K562 (cell line): ENCODE measurements at regions not wholly inside any gene's neighbourhood (a gene's known extent, or its start where the extent isn't known, plus 50 kb on each side); places are given as distances from the start of the nearest gene placed in this dataset.

ENCODE experiments used
- ATF4 ChIP-seq: fragments of 450-650 bp; formaldehyde crosslinking; IDR thresholded peaks from 2 replicates; pipeline ENCODE4 v1.4.0; 2022; ENCODE audit warnings: mild to moderate bottlenecking, moderate library complexity
- CSDE1 ChIP-seq, 2 experiments: fragments of 450-650 bp; IDR thresholded peaks; 2 replicates each; pipeline ENCODE4 v1.6.1; 2016; ENCODE audit warnings: mild to moderate bottlenecking in 1 of 2
- FOXP1 ChIP-seq: sonication (generic); formaldehyde crosslinking; IDR thresholded peaks from 2 replicates; pipeline ENCODE4 v1.8.0; 2022; ENCODE audit warnings: mild to moderate bottlenecking, missing genetic modification reagents
- IFI16 ChIP-seq: fragments of 250-450 bp; sonication (Bioruptor Pico); IDR thresholded peaks from 2 replicates; pipeline ENCODE4 v2.1.2; 2022; ENCODE audit warnings: mild to moderate bottlenecking, inconsistent platforms
- MEF2D ChIP-seq: conservative IDR thresholded peaks from 2 replicates; pipeline ENCODE4 v1.6.1; 2016; ENCODE audit warnings: low read depth, missing genetic modification characterization, missing compliant biosample characterization
- MITF ChIP-seq: IDR thresholded peaks from 2 replicates; pipeline ENCODE4 v1.6.1; 2014; ENCODE audit warnings: antibody characterized with exemption
- NBN ChIP-seq: fragments of 450-650 bp; IDR thresholded peaks from 2 replicates; pipeline ENCODE4 v1.6.1; 2016; ENCODE audit warnings: low read depth, mild to moderate bottlenecking
- NFE2 ChIP-seq: IDR thresholded peaks from 2 replicates; pipeline ENCODE4 v1.6.1; 2014; ENCODE audit warnings: antibody characterized with exemption, low read depth
- SLC30A9 ChIP-seq: fragments of 250-450 bp; sonication (Bioruptor Pico); IDR thresholded peaks from 2 replicates; pipeline ENCODE4 v1.8.0; 2022; ENCODE audit warnings: mild to moderate bottlenecking, moderate library complexity
- SP1 ChIP-seq: sonication (generic); formaldehyde crosslinking; IDR thresholded peaks from 2 replicates; pipeline ENCODE4 v1.8.1; 2022; ENCODE audit warnings: mild to moderate bottlenecking, missing genetic modification reagents
- SPI1 ChIP-seq: IDR thresholded peaks from 2 replicates; pipeline ENCODE4 v1.6.1; 2011; ENCODE audit warnings: low read depth, low read length, control low read depth, borderline replicate concordance
- ZNF140 ChIP-seq: fragments of 250-450 bp; sonication (Bioruptor Pico); IDR thresholded peaks from 2 replicates; pipeline ENCODE4 v1.8.0; 2021; ENCODE audit warnings: moderate library complexity, mild to moderate bottlenecking, inconsistent platforms
- TF ChIP-seq, protein P1 (sequence below): sonication (generic); formaldehyde crosslinking; IDR thresholded peaks from 2 replicates; pipeline ENCODE4 v1.8.1; 2023; ENCODE audit warnings: mild to moderate bottlenecking, missing genetic modification reagents
- TF ChIP-seq, protein P2 (sequence below): conservative IDR thresholded peaks from 2 replicates; pipeline ENCODE4 v1.6.1; 2011; ENCODE audit warnings: low read depth, mild to moderate bottlenecking, low read length; ENCODE audit not compliant: control insufficient read depth
- TF ChIP-seq, protein P3 (sequence below): sonication (generic); formaldehyde crosslinking; IDR thresholded peaks from 2 replicates; pipeline ENCODE4 v1.8.1; 2023; ENCODE audit warnings: mild to moderate bottlenecking, missing genetic modification reagents, moderate library complexity
- TF ChIP-seq, protein P4 (sequence below): sonication (generic); formaldehyde crosslinking; IDR thresholded peaks from 2 replicates; pipeline ENCODE4 v1.8.0; 2022; ENCODE audit warnings: mild to moderate bottlenecking, missing genetic modification reagents
- TF ChIP-seq, protein P5 (sequence below): fragments of 250-450 bp; sonication (Bioruptor Pico); IDR thresholded peaks from 2 replicates; pipeline ENCODE4 v1.4.0; 2020
- TF ChIP-seq, protein P6 (sequence below): fragments of 450-650 bp; formaldehyde crosslinking; IDR thresholded peaks from 2 replicates; pipeline ENCODE4 v1.4.0; 2020; ENCODE audit warnings: mild to moderate bottlenecking, moderate library complexity

GRCh38 chr7:61111-61510 lies 131.3 kb upstream of the FAM20C start (continued):
- TF ChIP-seq, protein P1, sequence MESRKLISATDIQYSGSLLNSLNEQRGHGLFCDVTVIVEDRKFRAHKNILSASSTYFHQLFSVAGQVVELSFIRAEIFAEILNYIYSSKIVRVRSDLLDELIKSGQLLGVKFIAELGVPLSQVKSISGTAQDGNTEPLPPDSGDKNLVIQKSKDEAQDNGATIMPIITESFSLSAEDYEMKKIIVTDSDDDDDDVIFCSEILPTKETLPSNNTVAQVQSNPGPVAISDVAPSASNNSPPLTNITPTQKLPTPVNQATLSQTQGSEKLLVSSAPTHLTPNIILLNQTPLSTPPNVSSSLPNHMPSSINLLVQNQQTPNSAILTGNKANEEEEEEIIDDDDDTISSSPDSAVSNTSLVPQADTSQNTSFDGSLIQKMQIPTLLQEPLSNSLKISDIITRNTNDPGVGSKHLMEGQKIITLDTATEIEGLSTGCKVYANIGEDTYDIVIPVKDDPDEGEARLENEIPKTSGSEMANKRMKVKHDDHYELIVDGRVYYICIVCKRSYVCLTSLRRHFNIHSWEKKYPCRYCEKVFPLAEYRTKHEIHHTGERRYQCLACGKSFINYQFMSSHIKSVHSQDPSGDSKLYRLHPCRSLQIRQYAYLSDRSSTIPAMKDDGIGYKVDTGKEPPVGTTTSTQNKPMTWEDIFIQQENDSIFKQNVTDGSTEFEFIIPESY (CRISPR knock-in tag) = peak; percentile 60; the same call in 1 of the 2 replicates
- TF ChIP-seq MEF2D (tag) (no peak), MITF (no peak), FOXP1 (peak; percentile 97), ATF4 (CRISPR knock-in tag) (no peak), SPI1 (peak; percentile 89), NFE2 (no peak), ZNF140 (CRISPR knock-in tag) (no peak), SLC30A9 (CRISPR knock-in tag) (no peak), CSDE1 (IDR thresholded peaks at IDR 0.05) (no peak), SP1 (CRISPR knock-in tag) (no peak), IFI16 (CRISPR knock-in tag) (no peak), NBN (no peak)
- TF ChIP-seq, protein P2, sequence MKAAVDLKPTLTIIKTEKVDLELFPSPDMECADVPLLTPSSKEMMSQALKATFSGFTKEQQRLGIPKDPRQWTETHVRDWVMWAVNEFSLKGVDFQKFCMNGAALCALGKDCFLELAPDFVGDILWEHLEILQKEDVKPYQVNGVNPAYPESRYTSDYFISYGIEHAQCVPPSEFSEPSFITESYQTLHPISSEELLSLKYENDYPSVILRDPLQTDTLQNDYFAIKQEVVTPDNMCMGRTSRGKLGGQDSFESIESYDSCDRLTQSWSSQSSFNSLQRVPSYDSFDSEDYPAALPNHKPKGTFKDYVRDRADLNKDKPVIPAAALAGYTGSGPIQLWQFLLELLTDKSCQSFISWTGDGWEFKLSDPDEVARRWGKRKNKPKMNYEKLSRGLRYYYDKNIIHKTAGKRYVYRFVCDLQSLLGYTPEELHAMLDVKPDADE = no peak
- TF ChIP-seq, protein P3, sequence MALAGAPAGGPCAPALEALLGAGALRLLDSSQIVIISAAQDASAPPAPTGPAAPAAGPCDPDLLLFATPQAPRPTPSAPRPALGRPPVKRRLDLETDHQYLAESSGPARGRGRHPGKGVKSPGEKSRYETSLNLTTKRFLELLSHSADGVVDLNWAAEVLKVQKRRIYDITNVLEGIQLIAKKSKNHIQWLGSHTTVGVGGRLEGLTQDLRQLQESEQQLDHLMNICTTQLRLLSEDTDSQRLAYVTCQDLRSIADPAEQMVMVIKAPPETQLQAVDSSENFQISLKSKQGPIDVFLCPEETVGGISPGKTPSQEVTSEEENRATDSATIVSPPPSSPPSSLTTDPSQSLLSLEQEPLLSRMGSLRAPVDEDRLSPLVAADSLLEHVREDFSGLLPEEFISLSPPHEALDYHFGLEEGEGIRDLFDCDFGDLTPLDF (CRISPR knock-in tag) = no peak
- TF ChIP-seq, protein P4, sequence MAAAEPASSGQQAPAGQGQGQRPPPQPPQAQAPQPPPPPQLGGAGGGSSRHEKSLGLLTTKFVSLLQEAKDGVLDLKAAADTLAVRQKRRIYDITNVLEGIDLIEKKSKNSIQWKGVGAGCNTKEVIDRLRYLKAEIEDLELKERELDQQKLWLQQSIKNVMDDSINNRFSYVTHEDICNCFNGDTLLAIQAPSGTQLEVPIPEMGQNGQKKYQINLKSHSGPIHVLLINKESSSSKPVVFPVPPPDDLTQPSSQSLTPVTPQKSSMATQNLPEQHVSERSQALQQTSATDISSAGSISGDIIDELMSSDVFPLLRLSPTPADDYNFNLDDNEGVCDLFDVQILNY (CRISPR knock-in tag) = peak; percentile 98; the same call in 1 of the 2 replicates
- TF ChIP-seq, protein P5, sequence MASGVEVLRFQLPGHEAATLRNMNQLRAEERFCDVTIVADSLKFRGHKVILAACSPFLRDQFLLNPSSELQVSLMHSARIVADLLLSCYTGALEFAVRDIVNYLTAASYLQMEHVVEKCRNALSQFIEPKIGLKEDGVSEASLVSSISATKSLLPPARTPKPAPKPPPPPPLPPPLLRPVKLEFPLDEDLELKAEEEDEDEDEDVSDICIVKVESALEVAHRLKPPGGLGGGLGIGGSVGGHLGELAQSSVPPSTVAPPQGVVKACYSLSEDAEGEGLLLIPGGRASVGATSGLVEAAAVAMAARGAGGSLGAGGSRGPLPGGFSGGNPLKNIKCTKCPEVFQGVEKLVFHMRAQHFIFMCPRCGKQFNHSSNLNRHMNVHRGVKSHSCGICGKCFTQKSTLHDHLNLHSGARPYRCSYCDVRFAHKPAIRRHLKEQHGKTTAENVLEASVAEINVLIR (CRISPR knock-in tag) = no peak
- TF ChIP-seq, protein P6, sequence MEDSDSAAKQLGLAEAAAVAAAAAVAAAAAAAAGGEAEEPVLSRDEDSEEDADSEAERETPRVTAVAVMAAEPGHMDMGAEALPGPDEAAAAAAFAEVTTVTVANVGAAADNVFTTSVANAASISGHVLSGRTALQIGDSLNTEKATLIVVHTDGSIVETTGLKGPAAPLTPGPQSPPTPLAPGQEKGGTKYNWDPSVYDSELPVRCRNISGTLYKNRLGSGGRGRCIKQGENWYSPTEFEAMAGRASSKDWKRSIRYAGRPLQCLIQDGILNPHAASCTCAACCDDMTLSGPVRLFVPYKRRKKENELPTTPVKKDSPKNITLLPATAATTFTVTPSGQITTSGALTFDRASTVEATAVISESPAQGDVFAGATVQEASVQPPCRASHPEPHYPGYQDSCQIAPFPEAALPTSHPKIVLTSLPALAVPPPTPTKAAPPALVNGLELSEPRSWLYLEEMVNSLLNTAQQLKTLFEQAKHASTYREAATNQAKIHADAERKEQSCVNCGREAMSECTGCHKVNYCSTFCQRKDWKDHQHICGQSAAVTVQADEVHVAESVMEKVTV (CRISPR knock-in tag) = no peak
